IMR-90 (cell line): ENCODE measurements at regions not wholly inside any gene's neighbourhood (a gene's known extent, or its start where the extent isn't known, plus 50 kb on each side); places are given as distances from the start of the nearest gene placed in this dataset.

Experiments
- CTCF ChIP-seq: conservative IDR thresholded peaks from 2 replicates; pipeline ENCODE4 v1.5.1; 2012; ENCODE audit warnings: mild to moderate bottlenecking, low read depth, low read length, improper control_type of control experiment
- ELK1 ChIP-seq: fragments of 150-350 bp; IDR thresholded peaks from 2 replicates; pipeline ENCODE4 v1.6.1; 2016; ENCODE audit warnings: low read depth, mild to moderate bottlenecking, low read length, moderate library complexity, borderline replicate concordance
- MAZ ChIP-seq: IDR thresholded peaks from 2 replicates; pipeline ENCODE4 v1.6.1; 2012; ENCODE audit warnings: low read depth, mild to moderate bottlenecking, low read length, improper control_type of control experiment, moderate library complexity, borderline replicate concordance
- MXI1 ChIP-seq: IDR thresholded peaks from 2 replicates; pipeline ENCODE4 v1.6.1; 2012; ENCODE audit warnings: low read depth, mild to moderate bottlenecking, low read length, moderate library complexity, borderline replicate concordance
- NFE2L2 ChIP-seq: fragments of 150-350 bp; IDR thresholded peaks from 2 replicates; pipeline ENCODE4 v1.6.1; 2016; ENCODE audit warnings: low read depth, mild to moderate bottlenecking, low read length
- POLR2A ChIP-seq: IDR thresholded peaks from 2 replicates; pipeline ENCODE4 v1.6.1; 2012; ENCODE audit warnings: mild to moderate bottlenecking, low read depth, low read length
- RAD21 ChIP-seq: IDR thresholded peaks from 2 replicates; pipeline ENCODE4 v1.6.1; 2012; ENCODE audit warnings: low read length, improper control_type of control experiment
- SMC3 ChIP-seq: fragments of 150-350 bp; IDR thresholded peaks from 2 replicates; pipeline ENCODE4 v1.6.1; 2016; ENCODE audit warnings: low read depth, mild to moderate bottlenecking, antibody characterized with exemption, low read length, moderate library complexity
- USF2 ChIP-seq: fragments of 150-350 bp; IDR thresholded peaks from 2 replicates; pipeline ENCODE4 v1.6.1; 2017; ENCODE audit warnings: mild to moderate bottlenecking, antibody characterized with exemption, low read length, low read depth

GRCh38 chr12:105933671-105934665, 204.8 kb downstream of the NUAK1 start:
- TF ChIP-seq SMC3 (peak; percentile 26; the same call in 1 of the 2 replicates), CTCF (no peak), POLR2A (peak; percentile 39; the same call in 1 of the 2 replicates), RAD21 (peak; percentile 38), MAZ (peak; percentile 56; the same call in 1 of the 2 replicates), USF2 (no peak), NFE2L2 (no peak), ELK1 (no peak), MXI1 (no peak)
